GM12891 (cell line): ENCODE measurements at regions not wholly inside any gene's neighbourhood (a gene's known extent, or its start where the extent isn't known, plus 50 kb on each side); places are given as distances from the start of the nearest gene placed in this dataset.

Experiments used
- PAX5 ChIP-seq: IDR thresholded peaks from 2 replicates; pipeline ENCODE4 v1.6.1; 2011; ENCODE audit warnings: low read length, moderate library complexity, mild to moderate bottlenecking; ENCODE audit not compliant: insufficient read depth, severe bottlenecking
- POLR2A ChIP-seq: IDR thresholded peaks from 2 replicates; pipeline ENCODE4 v1.6.1; 2011; ENCODE audit warnings: low read depth, low read length, control low read depth
- POLR2AphosphoS5 ChIP-seq: IDR thresholded peaks from 2 replicates; pipeline ENCODE4 v1.6.1; 2011; ENCODE audit warnings: low read depth, low read length, control low read depth
- POU2F2 ChIP-seq: IDR thresholded peaks from 2 replicates; pipeline ENCODE4 v1.6.1; 2011; ENCODE audit warnings: low read depth, mild to moderate bottlenecking, control low read depth, low read length, moderate library complexity
- SPI1 ChIP-seq: IDR thresholded peaks from 2 replicates; pipeline ENCODE4 v1.6.1; 2011; ENCODE audit warnings: low read depth, low read length, control low read depth
- TAF1 ChIP-seq: IDR thresholded peaks from 2 replicates; pipeline ENCODE4 v1.6.1; 2011; ENCODE audit warnings: low read depth, low read length, control low read depth

- no peak for TF ChIP-seq SPI1
- no peak for TF ChIP-seq POLR2AphosphoS5
- no peak for TF ChIP-seq TAF1
- TF ChIP-seq POLR2A: no peak
- no peak for TF ChIP-seq POU2F2
- no peak for TF ChIP-seq PAX5
These were observed 592.6 kb downstream of the PRELID2 start for GRCh38 chr5:145242551-145242950.
